NOMO-1 treated with DMSO at 0.1 percent for 48 hours (cell line): ENCODE measurements at regions not wholly inside any gene's neighbourhood (a gene's known extent, or its start where the extent isn't known, plus 50 kb on each side); places are given as distances from the start of the nearest gene placed in this dataset.

Source experiments
- DNase-seq: peaks from one replicate; lab custom pipeline; 2025; ENCODE audit not compliant: unreplicated experiment; lab: John Stamatoyannopoulos, UW

GRCh38 chr19:31402529-31403316 is 53.5 kb upstream of the TSHZ3 start:
- no peak for DNase-seq

GRCh38 chr19:31406106-31406505 is 56.9 kb upstream of the TSHZ3 start:
- DNase-seq, result no peak

GRCh38 chr19:31408460-31409124 is 59.4 kb upstream of the TSHZ3 start:
- DNase-seq, result no peak

- DNase-seq, result no peak
Observed at GRCh38 chr19:31413353-31413752, 64.1 kb upstream of the TSHZ3 start.

- no peak for DNase-seq
Observed at GRCh38 chr19:31415322-31415721, 66.1 kb upstream of the TSHZ3 start.

GRCh38 chr19:31416548-31416947 is 67.3 kb upstream of the TSHZ3 start:
- no peak for DNase-seq

- no peak for DNase-seq
Observed at GRCh38 chr19:31418055-31418454, 68.8 kb upstream of the TSHZ3 start.

- DNase-seq, result no peak
Observed at GRCh38 chr19:31418692-31419430, 69.6 kb upstream of the TSHZ3 start.

- no peak for DNase-seq
Observed at GRCh38 chr19:31419871-31420445, 70.7 kb upstream of the TSHZ3 start.

- DNase-seq, result no peak
Observed at GRCh38 chr19:31421082-31421481, 71.8 kb upstream of the TSHZ3 start.

GRCh38 chr19:31421856-31422255 is 72.6 kb upstream of the TSHZ3 start:
- no peak for DNase-seq

- no peak for DNase-seq
Observed at GRCh38 chr19:31423896-31424295, 74.7 kb upstream of the TSHZ3 start.

GRCh38 chr19:31424861-31425620 is 75.8 kb upstream of the TSHZ3 start:
- no peak for DNase-seq

GRCh38 chr19:31427857-31428256 is 78.6 kb upstream of the TSHZ3 start:
- no peak for DNase-seq

GRCh38 chr19:31430381-31430780 is 81.1 kb upstream of the TSHZ3 start:
- no peak for DNase-seq

GRCh38 chr19:31432201-31432810 is 83.1 kb upstream of the TSHZ3 start:
- no peak for DNase-seq

- DNase-seq, result no peak
Observed at GRCh38 chr19:31436121-31436776, 87.0 kb upstream of the TSHZ3 start.

- DNase-seq, result no peak
Observed at GRCh38 chr19:31438401-31439269, 89.4 kb upstream of the TSHZ3 start.

- no peak for DNase-seq
Observed at GRCh38 chr19:31439270-31439573, 90.0 kb upstream of the TSHZ3 start.
